Subcutaneous abdominal adipose tissue (tissue), 5 donors: ENCODE measurements at regions not wholly inside any gene's neighbourhood (a gene's known extent, or its start where the extent isn't known, plus 50 kb on each side); places are given as distances from the start of the nearest gene placed in this dataset.

ENCODE experiments used
- H3K27ac ChIP-seq: one replicate; pipeline ENCODE4 v1.7.0; 2013; ENCODE audit warnings: low read depth, mild to moderate bottlenecking, inconsistent platforms, low read length, moderate library complexity
- H3K27me3 ChIP-seq, 5 donors: one replicate each; pipeline ENCODE4 v1.7.0; 2013; ENCODE audit warnings: low read length in 5 of 5, inconsistent platforms in 1 of 5; ENCODE audit not compliant: control insufficient read depth in 5 of 5, insufficient read depth in 4 of 5
- H3K36me3 ChIP-seq, 5 donors: one replicate each; pipeline ENCODE4 v1.7.0; 2013; ENCODE audit warnings: low read length in 5 of 5; ENCODE audit not compliant: control insufficient read depth in 5 of 5, insufficient read depth in 5 of 5
- H3K4me1 ChIP-seq, 5 donors: one replicate each; pipeline ENCODE4 v1.7.0; 2013; ENCODE audit warnings: low read length in 5 of 5, mild to moderate bottlenecking in 3 of 5, moderate library complexity in 1 of 5; ENCODE audit not compliant: control insufficient read depth in 5 of 5, insufficient read depth in 5 of 5
- H3K4me3 ChIP-seq, 5 donors: one replicate each; pipeline ENCODE4 v1.7.0; 2013; ENCODE audit warnings: low read length in 5 of 5, low read depth in 1 of 5
- H3K9ac ChIP-seq, 5 donors: one replicate each; pipeline ENCODE4 v1.7.0; 2013; ENCODE audit warnings: low read length in 5 of 5, mild to moderate bottlenecking in 4 of 5, moderate library complexity in 3 of 5
- H3K9me3 ChIP-seq, 5 donors: one replicate each; pipeline ENCODE4 v1.7.0; 2013; ENCODE audit warnings: low read length in 5 of 5; ENCODE audit not compliant: control insufficient read depth in 5 of 5
- donor health status: healthy.
- donor health status: healthy.
- donor health status: healthy.
- donor health status: healthy.
- donor health status: healthy.

- H3K4me3 ChIP-seq, result no peak overlapping the region
Observed at GRCh38 chr5:56335212-56335611, 102.1 kb upstream of the ANKRD55 start.

GRCh38 chr5:56330806-56331205, 97.7 kb upstream of the ANKRD55 start:
- H3K36me3 ChIP-seq, result no peaks in the 10 kb centered on the region
- no peaks in the 10 kb centered on the region for H3K27me3 ChIP-seq
- H3K27ac ChIP-seq, result no peak overlapping the region
- no peak overlapping the region for H3K4me3 ChIP-seq
- H3K9ac ChIP-seq, result no peak overlapping the region
- peaks cover 0 to 5% (median 0%) of the 10 kb centered on the region in 5 donors for H3K4me1 ChIP-seq
- H3K9me3 ChIP-seq, result peaks cover 0 to 6% (median 0%) of the 10 kb centered on the region in 5 donors

More at GRCh38 chr5:56335212-56335611, 102.1 kb upstream of the ANKRD55 start:
- no peak overlapping the region for H3K9ac ChIP-seq
- H3K36me3 ChIP-seq, result no peaks in the 10 kb centered on the region
- peaks cover 0 to 4% (median 0%) of the 10 kb centered on the region in 5 donors for H3K4me1 ChIP-seq
- H3K27me3 ChIP-seq, result no peaks in the 10 kb centered on the region
- peaks cover 0 to 6% (median 0%) of the 10 kb centered on the region in 5 donors for H3K9me3 ChIP-seq
- no peak overlapping the region for H3K27ac ChIP-seq

GRCh38 chr5:56330167-56330566, 97.0 kb upstream of the ANKRD55 start:
- Histone ChIP-seq H3K27me3 (peaks cover 0 to 3% (median 0%) of the 10 kb centered on the region in 5 donors), H3K9me3 (peaks cover 0 to 3% (median 0%) of the 10 kb centered on the region in 5 donors), H3K4me3 (no peak overlapping the region), H3K27ac (no peak overlapping the region), H3K4me1 (peaks cover 0 to 5% (median 0%) of the 10 kb centered on the region in 5 donors), H3K36me3 (no peaks in the 10 kb centered on the region), H3K9ac (no peak overlapping the region)

- peaks cover 0 to 3% (median 0%) of the 10 kb centered on the region in 5 donors for H3K27me3 ChIP-seq
- H3K9me3 ChIP-seq, result no peaks in the 10 kb centered on the region
- peaks cover 0 to 5% (median 0%) of the 10 kb centered on the region in 5 donors for H3K4me1 ChIP-seq
- H3K9ac ChIP-seq, result no peak overlapping the region
- H3K27ac ChIP-seq, result no peak overlapping the region
- no peaks in the 10 kb centered on the region for H3K36me3 ChIP-seq
- no peak overlapping the region for H3K4me3 ChIP-seq
Observed at GRCh38 chr5:56329652-56330051, 96.5 kb upstream of the ANKRD55 start.

- Histone ChIP-seq H3K9ac (no peak overlapping the region), H3K27me3 (peaks cover 0 to 3% (median 0%) of the 10 kb centered on the region in 5 donors), H3K4me1 (peaks cover 0 to 5% (median 0%) of the 10 kb centered on the region in 5 donors), H3K36me3 (no peaks in the 10 kb centered on the region), H3K9me3 (no peaks in the 10 kb centered on the region), H3K4me3 (no peak overlapping the region), H3K27ac (no peak overlapping the region)
Observed at GRCh38 chr5:56328753-56329560, 95.8 kb upstream of the ANKRD55 start.

- Histone ChIP-seq H3K27me3 (peaks cover 0 to 3% (median 0%) of the 10 kb centered on the region in 5 donors), H3K4me3 (no peak overlapping the region), H3K4me1 (peaks cover 0 to 5% (median 0%) of the 10 kb centered on the region in 5 donors), H3K9ac (no peak overlapping the region), H3K9me3 (no peaks in the 10 kb centered on the region), H3K27ac (no peak overlapping the region), H3K36me3 (no peaks in the 10 kb centered on the region)
Observed at GRCh38 chr5:56327809-56328208, 94.7 kb upstream of the ANKRD55 start.

- Histone ChIP-seq H3K4me3 (no peak overlapping the region), H3K9me3 (no peaks in the 10 kb centered on the region), H3K36me3 (no peaks in the 10 kb centered on the region), H3K27me3 (peaks cover 0 to 3% (median 0%) of the 10 kb centered on the region in 5 donors), H3K27ac (no peak overlapping the region), H3K9ac (no peak overlapping the region), H3K4me1 (peaks cover 0 to 5% (median 0%) of the 10 kb centered on the region in 5 donors)
Observed at GRCh38 chr5:56326770-56327169, 93.6 kb upstream of the ANKRD55 start.

- Histone ChIP-seq H3K4me3 (no peak overlapping the region), H3K9me3 (no peaks in the 10 kb centered on the region), H3K9ac (no peak overlapping the region), H3K4me1 (peaks cover 0 to 5% (median 0%) of the 10 kb centered on the region in 5 donors), H3K36me3 (no peaks in the 10 kb centered on the region), H3K27ac (no peak overlapping the region), H3K27me3 (peaks cover 0 to 3% (median 0%) of the 10 kb centered on the region in 5 donors)
Observed at GRCh38 chr5:56326116-56326515, 93.0 kb upstream of the ANKRD55 start.

GRCh38 chr5:56325039-56325438, 91.9 kb upstream of the ANKRD55 start:
- peaks cover 0 to 3% (median 0%) of the 10 kb centered on the region in 5 donors for H3K4me1 ChIP-seq
- H3K4me3 ChIP-seq, result no peak overlapping the region
- no peaks in the 10 kb centered on the region for H3K9me3 ChIP-seq
- H3K27me3 ChIP-seq, result peaks cover 0 to 3% (median 0%) of the 10 kb centered on the region in 5 donors
- no peak overlapping the region for H3K27ac ChIP-seq
- no peak overlapping the region for H3K9ac ChIP-seq
- no peaks in the 10 kb centered on the region for H3K36me3 ChIP-seq

GRCh38 chr5:56323505-56323904, 90.4 kb upstream of the ANKRD55 start:
- Histone ChIP-seq H3K36me3 (no peaks in the 10 kb centered on the region), H3K4me1 (peaks cover 2 to 12% (median 8%) of the 10 kb centered on the region in 5 donors), H3K9me3 (no peaks in the 10 kb centered on the region), H3K9ac (no peak overlapping the region), H3K4me3 (no peak overlapping the region), H3K27ac (no peak overlapping the region), H3K27me3 (peaks cover 0 to 9% (median 0%) of the 10 kb centered on the region in 5 donors)
